Globus pallidus (tissue), 1 donor: ENCODE measurements at regions not wholly inside any gene's neighbourhood (a gene's known extent, or its start where the extent isn't known, plus 50 kb on each side); places are given as distances from the start of the nearest gene placed in this dataset.
"Not testable (repeated sequence)": the region's sequence is repeated elsewhere in the genome, so short reads cannot be mapped to it uniquely, and the experiment has no call there.

Experiments
- DNase-seq: peaks from one replicate; pipeline ENCODE4 v3.0.0-alpha.2; 2015; ENCODE audit warnings: low spot score

GRCh38 chr13:79871594-79871993 is 390.6 kb downstream of the NDFIP2 start:
- DNase-seq = no peak

GRCh38 chr13:79870766-79871165 is 389.8 kb downstream of the NDFIP2 start:
- DNase-seq = no peak

- DNase-seq = no peak
These were observed 389.2 kb downstream of the NDFIP2 start for GRCh38 chr13:79870123-79870522.

- no peak for DNase-seq
These were observed 388.4 kb downstream of the NDFIP2 start for GRCh38 chr13:79869326-79869725.

GRCh38 chr13:79867254-79867653 is 386.3 kb downstream of the NDFIP2 start:
- DNase-seq = no peak

GRCh38 chr13:79866436-79866835 is 385.5 kb downstream of the NDFIP2 start:
- DNase-seq = no peak

- DNase-seq = no peak
These were observed 381.6 kb downstream of the NDFIP2 start for GRCh38 chr13:79862515-79862914.

- no peak for DNase-seq
These were observed 380.8 kb downstream of the NDFIP2 start for GRCh38 chr13:79861731-79862130.

- DNase-seq = no peak
These were observed 379.8 kb downstream of the NDFIP2 start for GRCh38 chr13:79860791-79861190.

GRCh38 chr13:79859756-79860155 is 378.8 kb downstream of the NDFIP2 start:
- DNase-seq = no peak

- no peak for DNase-seq
These were observed 372.3 kb downstream of the NDFIP2 start for GRCh38 chr13:79853251-79853650.

- DNase-seq = no peak
These were observed 370.4 kb downstream of the NDFIP2 start for GRCh38 chr13:79851318-79851717.

GRCh38 chr13:79847882-79848592 is 367.1 kb downstream of the NDFIP2 start:
- peak; percentile 41 for DNase-seq

GRCh38 chr13:79846386-79846785 is 365.4 kb downstream of the NDFIP2 start:
- DNase-seq = no peak

- no peak for DNase-seq
These were observed 356.9 kb downstream of the NDFIP2 start for GRCh38 chr13:79837741-79838450.

- DNase-seq = not testable (repeated sequence)
These were observed 355.2 kb downstream of the NDFIP2 start for GRCh38 chr13:79836121-79836520.

- no peak for DNase-seq
These were observed 353.9 kb downstream of the NDFIP2 start for GRCh38 chr13:79834876-79835275.

- no peak for DNase-seq
These were observed 353.0 kb downstream of the NDFIP2 start for GRCh38 chr13:79833991-79834390.

GRCh38 chr13:79831556-79831955 is 350.6 kb downstream of the NDFIP2 start:
- DNase-seq = no peak

GRCh38 chr13:79830945-79831344 is 350.0 kb downstream of the NDFIP2 start:
- DNase-seq = no peak

GRCh38 chr13:79830426-79830825 is 349.5 kb downstream of the NDFIP2 start:
- DNase-seq = no peak

- no peak for DNase-seq
These were observed 348.9 kb downstream of the NDFIP2 start for GRCh38 chr13:79829880-79830279.

- no peak for DNase-seq
These were observed 345.0 kb downstream of the NDFIP2 start for GRCh38 chr13:79825959-79826358.

GRCh38 chr13:79815041-79815440 is 334.1 kb downstream of the NDFIP2 start:
- DNase-seq = no peak
